ENCODE measurements at regions not wholly inside any gene's neighbourhood (a gene's known extent, or its start where the extent isn't known, plus 50 kb on each side); places are given as distances from the start of the nearest gene placed in this dataset.

- ATAC-seq (no peak), DNase-seq (no peak)
- no peaks in the 10 kb centered on the region for H3K4me1 ChIP-seq
- whole genome bisulfite sequencing, 2 donors, result 81 to 86% methylated on average over 2 of the region's 2 CpGs
- H3K4me3 ChIP-seq, result no peak overlapping the region
- no peaks in the 10 kb centered on the region for H3K36me3 ChIP-seq (replicated peaks in 1 of 2; ENCODE audit: insufficient read depth in 1 of 2, low read depth in 2 of 2)
- no peaks in the 10 kb centered on the region for H3K9me3 ChIP-seq
- H3K27ac ChIP-seq, result no peak overlapping the region
- H3K27me3 ChIP-seq, result no peaks in the 10 kb centered on the region
- intact Hi-C loops (cut with DNase I), result no loop called here
- TF ChIP-seq POLR2A (IDR thresholded peaks at IDR 0.05), result no peak
- TF ChIP-seq CTCF (IDR thresholded peaks at IDR 0.05), result no peak
Measured at GRCh38 chr11:92658733-92659132, 310.7 kb upstream of the MTNR1B start.

- H3K36me3 ChIP-seq (replicated peaks in 1 of 2; ENCODE audit: insufficient read depth in 1 of 2, low read depth in 2 of 2), result no peaks in the 10 kb centered on the region
- intact Hi-C loops (cut with DNase I), result no loop called here
- no peaks in the 10 kb centered on the region for H3K9me3 ChIP-seq
- no peak for TF ChIP-seq POLR2A (IDR thresholded peaks at IDR 0.05)
- TF ChIP-seq CTCF (IDR thresholded peaks at IDR 0.05), result no peak
- H3K27ac ChIP-seq, result no peak overlapping the region
- no peak overlapping the region for H3K4me3 ChIP-seq
- WGBS, 2 donors, result 62 to 68% methylated on average over 3 of the region's 3 CpGs
- H3K4me1 ChIP-seq, result no peaks in the 10 kb centered on the region
- no peaks in the 10 kb centered on the region for H3K27me3 ChIP-seq
- ATAC-seq (no peak), DNase-seq (no peak)
Measured at GRCh38 chr11:92659793-92660192, 309.7 kb upstream of the MTNR1B start.

GRCh38 chr11:92662601-92663360, 306.7 kb upstream of the MTNR1B start:
- Histone ChIP-seq H3K4me3 (no peak overlapping the region), H3K9me3 (no peaks in the 10 kb centered on the region), H3K36me3 (replicated peaks in 1 of 2; ENCODE audit: insufficient read depth in 1 of 2, low read depth in 2 of 2) (no peaks in the 10 kb centered on the region), H3K27me3 (no peaks in the 10 kb centered on the region), H3K27ac (no peak overlapping the region), H3K4me1 (no peaks in the 10 kb centered on the region)
- DNase-seq (no peak), ATAC-seq (no peak)
- WGBS, 2 donors, result 67 to 73% methylated on average over 6 of the region's 6 CpGs
- TF ChIP-seq POLR2A (IDR thresholded peaks at IDR 0.05) (no peak), CTCF (IDR thresholded peaks at IDR 0.05) (no peak)
- intact Hi-C loops (cut with DNase I), result no loop called here

- no peak for ATAC-seq
- Histone ChIP-seq H3K27ac (no peak overlapping the region), H3K4me3 (no peak overlapping the region), H3K4me1 (no peaks in the 10 kb centered on the region), H3K36me3 (replicated peaks in 1 of 2; ENCODE audit: insufficient read depth in 1 of 2, low read depth in 2 of 2) (no peaks in the 10 kb centered on the region), H3K9me3 (no peaks in the 10 kb centered on the region), H3K27me3 (no peaks in the 10 kb centered on the region)
- intact Hi-C loops (cut with DNase I), result no loop called here
- TF ChIP-seq CTCF (IDR thresholded peaks at IDR 0.05) (no peak), POLR2A (IDR thresholded peaks at IDR 0.05) (no peak)
- WGBS, 2 donors, result 49 to 58% methylated on average over 2 of the region's 2 CpGs
- no peak for DNase-seq
Measured at GRCh38 chr11:92663539-92663938, 305.9 kb upstream of the MTNR1B start.

Measured in body of pancreas (tissue), 4 donors.